ENCODE measurements at regions not wholly inside any gene's neighbourhood (a gene's known extent, or its start where the extent isn't known, plus 50 kb on each side); places are given as distances from the start of the nearest gene placed in this dataset.

DNA sequence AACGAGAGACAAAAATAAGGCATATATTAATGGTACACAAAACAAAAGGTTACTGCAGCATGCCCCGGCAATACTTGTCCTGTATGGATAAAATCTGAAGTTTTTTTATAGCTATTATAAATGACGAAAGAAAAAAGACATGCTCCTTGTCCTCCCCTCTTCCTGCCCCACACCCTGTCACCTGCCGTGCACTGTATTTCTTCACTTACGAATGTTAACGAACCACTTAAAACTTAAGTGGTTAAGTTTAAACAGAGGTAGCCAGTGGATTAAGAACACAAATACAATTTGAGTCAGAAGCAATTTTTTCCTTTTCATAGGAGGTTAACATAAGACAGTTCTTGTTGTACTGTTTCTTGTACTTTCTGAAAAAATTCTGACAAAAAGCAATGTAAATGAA, 799.1 kb upstream of the NECTIN3 start:
- TF ChIP-seq CTCF (conservative IDR thresholded peaks at IDR 0.05; ENCODE audit: low read depth, low read length) = no peak
- no peak for TF ChIP-seq EZH2 (IDR thresholded peaks at IDR 0.05; ENCODE audit: borderline replicate concordance, low read depth, low read length, poor library complexity, severe bottlenecking)

Measured in A673 (cell line).